ENCODE measurements at regions not wholly inside any gene's neighbourhood (a gene's known extent, or its start where the extent isn't known, plus 50 kb on each side); places are given as distances from the start of the nearest gene placed in this dataset.

DNA sequence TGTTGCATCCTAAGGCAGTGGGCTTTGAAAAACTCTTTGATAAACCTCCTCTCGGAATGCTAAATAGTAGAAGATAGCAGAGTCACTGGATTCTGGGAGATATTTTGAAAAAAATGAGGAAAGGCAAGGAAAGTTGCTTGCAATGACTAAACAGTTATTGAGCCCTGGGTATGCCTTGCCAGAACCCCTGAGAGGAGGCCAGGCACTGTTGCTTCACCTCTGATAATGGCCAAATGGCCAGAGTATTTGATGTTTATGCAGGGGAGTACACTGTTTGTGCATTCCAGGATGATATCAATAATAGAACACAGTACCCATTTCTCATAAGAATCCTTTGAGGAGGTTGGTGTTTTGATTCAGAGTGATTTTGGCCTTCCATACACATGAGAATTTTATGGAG, 935.1 kb upstream of the WWC1 start:
- TF ChIP-seq, protein P1, sequence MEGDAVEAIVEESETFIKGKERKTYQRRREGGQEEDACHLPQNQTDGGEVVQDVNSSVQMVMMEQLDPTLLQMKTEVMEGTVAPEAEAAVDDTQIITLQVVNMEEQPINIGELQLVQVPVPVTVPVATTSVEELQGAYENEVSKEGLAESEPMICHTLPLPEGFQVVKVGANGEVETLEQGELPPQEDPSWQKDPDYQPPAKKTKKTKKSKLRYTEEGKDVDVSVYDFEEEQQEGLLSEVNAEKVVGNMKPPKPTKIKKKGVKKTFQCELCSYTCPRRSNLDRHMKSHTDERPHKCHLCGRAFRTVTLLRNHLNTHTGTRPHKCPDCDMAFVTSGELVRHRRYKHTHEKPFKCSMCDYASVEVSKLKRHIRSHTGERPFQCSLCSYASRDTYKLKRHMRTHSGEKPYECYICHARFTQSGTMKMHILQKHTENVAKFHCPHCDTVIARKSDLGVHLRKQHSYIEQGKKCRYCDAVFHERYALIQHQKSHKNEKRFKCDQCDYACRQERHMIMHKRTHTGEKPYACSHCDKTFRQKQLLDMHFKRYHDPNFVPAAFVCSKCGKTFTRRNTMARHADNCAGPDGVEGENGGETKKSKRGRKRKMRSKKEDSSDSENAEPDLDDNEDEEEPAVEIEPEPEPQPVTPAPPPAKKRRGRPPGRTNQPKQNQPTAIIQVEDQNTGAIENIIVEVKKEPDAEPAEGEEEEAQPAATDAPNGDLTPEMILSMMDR (IDR thresholded peaks at IDR 0.05): no peak
- TF ChIP-seq POLR2AphosphoS5 (IDR thresholded peaks at IDR 0.05): no peak

Data from transverse colon (tissue), 4 donors.